HUDEP-2 (cell line): ENCODE measurements at regions not wholly inside any gene's neighbourhood (a gene's known extent, or its start where the extent isn't known, plus 50 kb on each side); places are given as distances from the start of the nearest gene placed in this dataset.

Source experiments
- DNase-seq, 76 experiments: peaks; one replicate each; lab custom pipeline; 2025; ENCODE audit not compliant: unreplicated experiment in 76 of 76; lab: John Stamatoyannopoulos, UW

DNA sequence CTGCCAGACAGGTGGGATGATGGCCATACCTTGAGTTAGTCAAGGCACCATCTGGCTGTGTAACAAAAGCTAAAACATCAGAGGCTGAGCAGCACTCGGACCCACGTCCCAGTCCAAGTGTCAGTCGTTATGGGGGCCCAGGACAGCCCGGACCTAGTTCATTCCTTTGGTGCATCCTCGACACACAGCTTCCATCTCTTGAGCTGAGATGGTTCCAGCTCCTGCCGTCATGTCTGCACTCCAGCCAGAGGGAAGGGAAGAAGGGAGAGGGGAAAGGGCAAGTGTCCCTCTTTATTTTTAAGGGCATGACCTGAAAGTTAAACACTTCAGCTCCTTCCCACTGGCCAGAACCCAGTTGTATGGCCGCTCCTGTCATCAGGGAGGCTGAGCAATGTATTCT, 218.0 kb downstream of the SEC14L1 start:
- DNase-seq: no peak

GRCh38 chr17:77359236-77359635, 218.5 kb downstream of the SEC14L1 start:
- DNase-seq: no peak

DNA sequence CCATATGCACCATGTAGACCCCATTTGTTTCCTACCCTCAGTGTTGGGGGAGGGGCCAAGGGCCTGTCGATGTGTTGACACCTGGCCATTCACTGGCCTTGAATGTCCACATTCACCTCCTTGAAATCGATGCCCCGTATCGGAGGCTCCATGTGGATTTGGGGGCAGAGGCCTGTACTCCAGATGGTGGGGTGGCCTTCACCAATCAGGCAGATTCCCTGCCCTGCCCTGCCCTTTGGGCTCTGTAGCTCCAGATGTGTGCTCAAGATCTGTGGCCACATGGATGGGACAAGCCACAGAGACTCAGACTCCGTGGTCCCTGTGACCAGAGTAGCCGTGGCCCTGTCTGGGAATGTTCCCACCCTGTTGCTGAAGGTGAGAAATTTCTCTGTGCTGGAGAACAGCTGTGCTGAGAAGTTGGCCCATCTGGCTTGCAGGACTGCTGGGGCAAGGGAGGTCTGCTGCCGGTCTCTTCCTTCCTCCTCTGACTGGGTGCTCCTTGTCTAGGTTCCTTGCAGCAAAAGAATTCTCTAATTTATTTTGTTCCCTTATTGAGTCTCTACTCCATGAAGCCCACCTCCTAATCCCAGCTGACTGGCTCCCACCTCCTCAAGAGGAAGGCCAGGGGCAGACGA, 221.3 kb downstream of the SEC14L1 start:
- DNase-seq: no peak

DNA sequence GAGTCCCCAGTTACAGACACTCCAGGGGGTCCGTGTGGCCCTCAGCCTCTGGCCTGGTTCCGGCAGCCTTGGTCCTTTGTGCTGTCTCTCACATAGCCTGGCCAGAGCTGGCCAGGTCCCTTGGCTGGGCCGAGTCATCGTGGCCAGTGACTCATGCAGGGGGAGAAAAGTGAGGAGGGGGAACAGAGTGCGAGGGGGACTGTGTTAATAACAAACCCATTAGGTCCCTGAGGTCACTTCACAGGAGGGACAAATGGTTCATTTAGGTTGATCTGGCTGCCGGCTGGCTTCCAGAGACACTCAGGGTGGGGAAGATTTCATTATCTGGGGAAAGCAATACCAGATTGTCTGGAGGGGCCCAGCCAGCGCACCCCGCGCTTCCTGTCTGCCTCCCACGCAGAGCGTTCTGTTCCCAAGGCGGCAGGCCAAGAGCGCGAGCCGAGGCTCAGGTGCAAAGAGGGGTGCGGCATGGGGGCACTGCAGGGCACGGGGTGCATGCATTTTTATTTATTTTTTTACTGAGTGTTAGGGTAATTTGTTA, 223.1 kb downstream of the SEC14L1 start:
- DNase-seq: peak in 49 of 76 experiments; percentile 4 to 77 (median 32)

GRCh38 chr17:77364381-77364911, 223.7 kb downstream of the SEC14L1 start:
- DNase-seq: no peak

GRCh38 chr17:77364941-77365583, 224.3 kb downstream of the SEC14L1 start:
- DNase-seq: no peak

- peak in 1 of 76 experiments; percentile 23 for DNase-seq
These were observed 224.9 kb downstream of the SEC14L1 start for GRCh38 chr17:77365584-77366186.

DNA sequence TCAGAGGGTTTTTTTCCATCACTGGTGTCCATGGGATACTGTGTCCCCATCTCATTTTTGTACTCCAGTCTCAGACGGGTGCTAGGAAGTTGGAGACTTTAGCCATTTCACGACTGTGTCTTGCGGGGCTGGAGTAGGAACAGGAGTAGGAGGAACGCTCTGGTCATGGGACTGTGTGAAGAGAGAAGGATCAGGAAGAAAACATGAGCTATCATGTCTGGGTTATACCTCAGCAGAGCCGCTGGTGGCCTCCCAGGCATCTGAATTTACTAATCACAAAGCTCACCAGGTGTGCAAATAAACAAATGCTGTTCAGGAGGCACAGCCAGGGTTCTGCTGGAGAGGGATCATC, 225.4 kb downstream of the SEC14L1 start:
- no peak for DNase-seq

GRCh38 chr17:77366558-77367245, 225.9 kb downstream of the SEC14L1 start:
- DNase-seq: no peak

DNA sequence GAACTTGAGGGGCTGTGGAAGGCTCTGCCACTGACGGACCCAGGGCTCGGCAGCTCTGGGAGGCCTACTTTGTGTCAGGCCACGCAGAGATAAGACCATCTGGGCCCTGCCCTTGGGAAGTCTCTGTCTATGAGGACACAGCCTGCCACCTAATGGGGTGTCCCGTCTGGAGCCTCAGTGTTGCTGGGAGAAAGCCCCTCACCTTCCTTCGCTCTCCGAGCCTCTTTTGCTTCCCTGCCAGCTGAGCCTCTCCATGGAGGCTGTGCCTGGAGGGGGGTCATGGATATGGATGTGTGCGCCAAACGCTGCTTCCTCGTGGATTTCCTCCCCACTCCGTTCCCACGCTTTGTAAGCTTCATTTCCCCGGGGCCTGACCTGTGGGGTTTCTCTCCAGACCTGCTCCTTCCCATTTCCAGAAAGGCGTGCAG, 228.8 kb downstream of the SEC14L1 start:
- DNase-seq: no peak

- DNase-seq: no peak
These were observed 229.8 kb downstream of the SEC14L1 start for GRCh38 chr17:77370586-77370985.

DNA sequence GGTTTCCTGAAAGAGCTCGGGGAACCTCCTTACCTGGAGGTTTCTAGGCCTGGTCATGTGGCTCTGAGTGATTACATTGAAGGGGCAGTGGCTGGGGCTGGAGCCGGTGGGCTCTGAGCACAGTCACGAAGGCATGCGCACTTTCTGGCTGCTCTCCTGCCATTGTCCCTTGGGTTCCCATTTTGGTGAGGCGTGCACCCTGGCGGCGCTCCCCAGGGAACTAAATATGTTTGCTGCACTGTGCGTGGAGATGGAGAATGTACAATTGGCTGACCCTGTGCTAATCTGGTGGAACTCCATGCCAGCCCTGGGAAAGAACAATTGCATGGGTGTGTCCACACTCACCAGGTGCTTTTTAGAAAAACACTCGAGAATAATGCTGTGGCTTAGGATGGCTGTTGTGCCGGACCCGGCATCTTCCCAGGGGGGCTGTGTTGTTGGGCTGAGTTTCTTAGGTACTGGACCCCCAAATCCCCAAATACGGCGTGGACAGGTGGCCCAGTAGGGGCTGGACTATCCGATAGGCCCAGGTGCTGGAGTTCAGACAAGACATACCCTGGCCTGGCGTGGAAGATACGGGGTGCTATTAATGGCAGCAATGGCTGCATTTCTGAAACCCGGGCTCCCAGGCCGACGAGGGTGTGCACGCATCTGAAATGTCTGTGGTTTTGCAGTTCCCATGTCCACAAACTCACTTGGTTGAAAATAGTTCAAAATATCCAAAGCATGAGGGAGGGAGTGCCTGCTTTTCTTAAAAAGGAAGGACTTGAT, 230.5 kb downstream of the SEC14L1 start:
- no peak for DNase-seq

DNA sequence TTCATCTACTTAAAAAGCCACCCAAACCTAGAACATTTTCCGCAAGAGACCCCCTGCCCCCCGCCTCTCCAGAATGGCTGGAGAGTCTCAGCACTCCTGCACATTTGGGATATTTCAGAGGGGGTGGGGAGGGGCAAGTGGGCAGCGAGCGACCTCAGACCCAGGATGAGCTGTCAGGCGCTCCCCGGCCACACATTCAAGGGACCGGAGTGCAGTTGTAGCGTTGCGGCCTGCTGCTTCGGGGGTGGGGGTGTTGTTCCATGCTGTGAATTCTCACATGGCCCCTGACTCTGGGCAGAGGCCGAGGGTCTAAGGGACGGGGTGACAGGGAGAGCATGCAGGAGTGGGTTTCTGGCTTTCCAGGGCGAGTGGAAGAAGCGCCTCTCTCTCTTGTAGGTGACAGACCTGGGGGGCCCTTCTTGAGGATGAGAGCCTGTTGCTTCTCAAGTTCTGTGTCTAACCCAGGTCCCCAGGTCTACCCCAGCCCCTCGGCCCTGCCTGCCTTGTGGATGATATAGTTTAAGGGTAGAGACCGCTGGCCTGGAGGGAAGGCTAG, 231.2 kb downstream of the SEC14L1 start:
- DNase-seq: no peak

DNA sequence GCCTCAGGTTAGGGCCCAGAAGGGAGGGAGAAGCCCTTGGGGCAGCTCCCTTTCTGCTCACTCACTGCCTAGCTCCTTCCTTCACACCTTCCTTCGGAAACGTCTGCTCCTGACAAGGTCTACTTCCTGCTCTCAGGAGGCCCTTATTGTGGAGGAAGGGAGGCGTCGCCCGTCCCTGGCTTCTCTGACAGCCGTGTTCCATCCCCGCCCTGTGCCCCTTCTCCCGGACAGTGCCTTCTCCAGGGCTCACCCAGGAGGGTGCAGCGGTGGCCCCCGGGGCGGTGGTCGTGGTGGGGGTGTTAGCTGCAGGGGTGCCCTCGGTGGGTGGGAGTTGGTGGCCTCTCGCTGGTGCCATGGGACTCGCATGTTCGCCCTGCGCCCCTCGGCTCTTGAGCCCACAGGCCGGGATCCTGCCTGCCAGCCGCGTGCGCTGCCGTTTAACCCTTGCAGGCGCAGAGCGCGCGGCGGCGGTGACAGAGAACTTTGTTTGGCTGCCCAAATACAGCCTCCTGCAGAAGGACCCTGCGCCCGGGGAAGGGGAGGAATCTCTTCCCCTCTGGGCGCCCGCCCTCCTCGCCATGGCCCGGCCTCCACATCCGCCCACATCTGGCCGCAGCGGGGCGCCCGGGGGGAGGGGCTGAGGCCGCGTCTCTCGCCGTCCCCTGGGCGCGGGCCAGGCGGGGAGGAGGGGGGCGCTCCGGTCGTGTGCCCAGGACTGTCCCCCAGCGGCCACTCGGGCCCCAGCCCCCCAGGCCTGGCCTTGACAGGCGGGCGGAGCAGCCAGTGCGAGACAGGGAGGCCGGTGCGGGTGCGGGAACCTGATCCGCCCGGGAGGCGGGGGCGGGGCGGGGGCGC, 231.9 kb downstream of the SEC14L1 start:
- peak in 13 of 76 experiments; percentile 15 to 52 (median 25) for DNase-seq

- peak in 1 of 76 experiments; percentile 21 for DNase-seq
These were observed 232.8 kb downstream of the SEC14L1 start for GRCh38 chr17:77373299-77374169.

GRCh38 chr17:77374170-77374936, 233.6 kb downstream of the SEC14L1 start:
- DNase-seq: peak in 14 of 76 experiments; percentile 13 to 60 (median 42)
